Neural progenitor cell (in vitro differentiated cells): ENCODE measurements at regions not wholly inside any gene's neighbourhood (a gene's known extent, or its start where the extent isn't known, plus 50 kb on each side); places are given as distances from the start of the nearest gene placed in this dataset.

Experiments used
- EZH2 ChIP-seq: fragments of 200-600 bp; sonication (generic); IDR thresholded peaks from 2 replicates; pipeline ENCODE4 v1.6.1; 2017; ENCODE audit warnings: antibody characterized with exemption, mild to moderate bottlenecking, moderate library complexity
- EZH2phosphoT487 ChIP-seq: fragments of 200-600 bp; sonication (generic); IDR thresholded peaks from 2 replicates; pipeline ENCODE4 v1.6.1; 2017; ENCODE audit warnings: antibody characterized with exemption
- TF ChIP-seq, protein P1 (sequence below): fragments of 200-600 bp; sonication (generic); IDR thresholded peaks from 2 replicates; pipeline ENCODE4 v1.5.1; 2017; ENCODE audit warnings: antibody characterized with exemption, mild to moderate bottlenecking

DNA sequence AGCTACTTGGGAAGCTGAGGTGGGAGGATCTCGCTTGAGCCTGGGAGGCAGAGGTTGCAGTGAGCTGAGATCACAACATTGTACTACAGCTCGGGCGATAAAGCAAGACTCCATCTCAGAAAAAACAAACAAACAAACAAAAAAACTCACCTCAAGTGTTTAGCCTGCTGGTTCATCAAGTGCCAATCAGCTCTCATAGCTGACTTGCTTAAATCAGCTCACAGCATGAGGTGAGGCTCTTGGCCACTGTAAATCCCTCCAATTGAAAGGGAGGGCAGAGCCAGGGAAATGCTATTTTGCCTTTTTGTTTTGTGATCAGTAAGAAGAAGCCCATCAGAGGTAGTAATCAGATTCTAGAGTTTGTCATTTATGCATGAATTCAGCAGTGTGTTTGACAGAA is 112.3 kb downstream of the RAB11FIP2 start:
- TF ChIP-seq, protein P1, sequence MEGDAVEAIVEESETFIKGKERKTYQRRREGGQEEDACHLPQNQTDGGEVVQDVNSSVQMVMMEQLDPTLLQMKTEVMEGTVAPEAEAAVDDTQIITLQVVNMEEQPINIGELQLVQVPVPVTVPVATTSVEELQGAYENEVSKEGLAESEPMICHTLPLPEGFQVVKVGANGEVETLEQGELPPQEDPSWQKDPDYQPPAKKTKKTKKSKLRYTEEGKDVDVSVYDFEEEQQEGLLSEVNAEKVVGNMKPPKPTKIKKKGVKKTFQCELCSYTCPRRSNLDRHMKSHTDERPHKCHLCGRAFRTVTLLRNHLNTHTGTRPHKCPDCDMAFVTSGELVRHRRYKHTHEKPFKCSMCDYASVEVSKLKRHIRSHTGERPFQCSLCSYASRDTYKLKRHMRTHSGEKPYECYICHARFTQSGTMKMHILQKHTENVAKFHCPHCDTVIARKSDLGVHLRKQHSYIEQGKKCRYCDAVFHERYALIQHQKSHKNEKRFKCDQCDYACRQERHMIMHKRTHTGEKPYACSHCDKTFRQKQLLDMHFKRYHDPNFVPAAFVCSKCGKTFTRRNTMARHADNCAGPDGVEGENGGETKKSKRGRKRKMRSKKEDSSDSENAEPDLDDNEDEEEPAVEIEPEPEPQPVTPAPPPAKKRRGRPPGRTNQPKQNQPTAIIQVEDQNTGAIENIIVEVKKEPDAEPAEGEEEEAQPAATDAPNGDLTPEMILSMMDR: no peak
- no peak for TF ChIP-seq EZH2
- TF ChIP-seq EZH2phosphoT487: no peak
